OCI-LY7 (cell line): ENCODE measurements at regions not wholly inside any gene's neighbourhood (a gene's known extent, or its start where the extent isn't known, plus 50 kb on each side); places are given as distances from the start of the nearest gene placed in this dataset.

Experiments used
- EZH2phosphoT487 ChIP-seq: fragments of 200-600 bp; sonication (generic); IDR thresholded peaks from 2 replicates; pipeline ENCODE4 v1.6.1; 2018; ENCODE audit warnings: low read depth, borderline replicate concordance, mild to moderate bottlenecking, mixed run types, antibody characterized with exemption, low read length, moderate library complexity, mixed read lengths
- TF ChIP-seq, protein P1 (sequence below): fragments of 200-600 bp; sonication (generic); conservative IDR thresholded peaks from 2 replicates; pipeline ENCODE4 v1.5.1; 2014; ENCODE audit warnings: mild to moderate bottlenecking, antibody characterized with exemption, low read length, moderate library complexity, mixed read lengths

- TF ChIP-seq, protein P1, sequence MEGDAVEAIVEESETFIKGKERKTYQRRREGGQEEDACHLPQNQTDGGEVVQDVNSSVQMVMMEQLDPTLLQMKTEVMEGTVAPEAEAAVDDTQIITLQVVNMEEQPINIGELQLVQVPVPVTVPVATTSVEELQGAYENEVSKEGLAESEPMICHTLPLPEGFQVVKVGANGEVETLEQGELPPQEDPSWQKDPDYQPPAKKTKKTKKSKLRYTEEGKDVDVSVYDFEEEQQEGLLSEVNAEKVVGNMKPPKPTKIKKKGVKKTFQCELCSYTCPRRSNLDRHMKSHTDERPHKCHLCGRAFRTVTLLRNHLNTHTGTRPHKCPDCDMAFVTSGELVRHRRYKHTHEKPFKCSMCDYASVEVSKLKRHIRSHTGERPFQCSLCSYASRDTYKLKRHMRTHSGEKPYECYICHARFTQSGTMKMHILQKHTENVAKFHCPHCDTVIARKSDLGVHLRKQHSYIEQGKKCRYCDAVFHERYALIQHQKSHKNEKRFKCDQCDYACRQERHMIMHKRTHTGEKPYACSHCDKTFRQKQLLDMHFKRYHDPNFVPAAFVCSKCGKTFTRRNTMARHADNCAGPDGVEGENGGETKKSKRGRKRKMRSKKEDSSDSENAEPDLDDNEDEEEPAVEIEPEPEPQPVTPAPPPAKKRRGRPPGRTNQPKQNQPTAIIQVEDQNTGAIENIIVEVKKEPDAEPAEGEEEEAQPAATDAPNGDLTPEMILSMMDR, result no peak
- no peak for TF ChIP-seq EZH2phosphoT487
Measured at GRCh38 chrX:44060221-44060620, 87.0 kb upstream of the NDP start.
